HEK293 (cell line): ENCODE measurements at regions not wholly inside any gene's neighbourhood (a gene's known extent, or its start where the extent isn't known, plus 50 kb on each side); places are given as distances from the start of the nearest gene placed in this dataset.
A peak's percentile ranks its signal among the peaks of the same experiment; 100 is the strongest.

Experiments used
- CTCF ChIA-PET: fragments of 350-600 bp; formaldehyde crosslinking; extraction: SDS; loops from one replicate; lab custom pipeline; 2021; ENCODE audit warnings: antibody characterized with exemption; lab: Yijun Ruan, JAX
- POLR2A ChIA-PET: fragments of 300-600 bp; formaldehyde crosslinking; extraction: SDS; loops from one replicate; lab custom pipeline; 2020; ENCODE audit warnings: antibody characterized with exemption, inconsistent platforms; lab: Yijun Ruan, JAX
- H3K27ac ChIP-seq: fragments of 200-500 bp; sonication (Bioruptor generic); 2 replicates; pipeline ENCODE4 v1.5.1; 2014; ENCODE audit warnings: low read depth, low read length, control low read depth, inconsistent platforms; ENCODE audit errors: extremely low read depth
- H3K36me3 ChIP-seq, 2 experiments: fragments of 200-500 bp in 1 of 2; sonication (Bioruptor generic) in 1 of 2; 1 replicate in 1 of 2; 2 replicates in 1 of 2; pipeline ENCODE4 v1.5.1; 2014 to 2017; ENCODE audit warnings: inconsistent platforms in 2 of 2, low read length in 2 of 2; ENCODE audit not compliant: control insufficient read depth in 2 of 2, insufficient read depth in 1 of 2
- H3K4me1 ChIP-seq: fragments of 200-500 bp; sonication (Bioruptor generic); 2 replicates; pipeline ENCODE4 v1.5.1; 2014; ENCODE audit warnings: mild to moderate bottlenecking, low read length, inconsistent platforms; ENCODE audit not compliant: control insufficient read depth, insufficient read depth
- H3K4me3 ChIP-seq: 2 replicates; pipeline ENCODE4 v1.5.1; 2011; ENCODE audit warnings: low read depth, mild to moderate bottlenecking, control low read depth, low read length, moderate library complexity
- H3K9me3 ChIP-seq: fragments of 200-500 bp; sonication (Bioruptor generic); 2 replicates; pipeline ENCODE4 v1.5.1; 2014; ENCODE audit warnings: low read depth, low read length, inconsistent platforms; ENCODE audit not compliant: control insufficient read depth, insufficient read depth
- ATF2 ChIP-seq: fragments of 450-650 bp; formaldehyde crosslinking; IDR thresholded peaks from 2 replicates; pipeline ENCODE4 v1.5.1; 2016; ENCODE audit warnings: missing biosample characterization, missing genetic modification characterization, low read depth
- HOXD13 ChIP-seq: sonication (generic); formaldehyde crosslinking; IDR thresholded peaks from 2 replicates; pipeline ENCODE4 v1.8.0; 2022; ENCODE audit warnings: missing genetic modification reagents, borderline replicate concordance
- SP7 ChIP-seq: fragments of 450-650 bp; formaldehyde crosslinking; IDR thresholded peaks from 2 replicates; pipeline ENCODE4 v1.5.1; 2016; ENCODE audit warnings: missing biosample characterization, missing genetic modification characterization
- TRIM28 ChIP-seq: IDR thresholded peaks from 2 replicates; pipeline ENCODE4 v1.6.1; 2011; ENCODE audit warnings: low read length, control low read depth, borderline replicate concordance
- ZBTB17 ChIP-seq: fragments of 450-650 bp; formaldehyde crosslinking; IDR thresholded peaks from 2 replicates; pipeline ENCODE4 v1.5.1; 2016; ENCODE audit warnings: missing biosample characterization, missing genetic modification characterization
- ZBTB48 ChIP-seq: fragments of 450-650 bp; formaldehyde crosslinking; IDR thresholded peaks from 2 replicates; pipeline ENCODE4 v1.5.1; 2016; ENCODE audit warnings: missing biosample characterization, missing genetic modification characterization
- ZFP3 ChIP-seq: fragments of 450-650 bp; formaldehyde crosslinking; IDR thresholded peaks from 2 replicates; pipeline ENCODE4 v1.5.1; 2016; ENCODE audit warnings: low read depth, missing biosample characterization, missing genetic modification characterization
- ZNF274 ChIP-seq, 2 experiments: fragments of 200-500 bp in 1 of 2; fragments of 450-650 bp in 1 of 2; sonication (Bioruptor generic) in 1 of 2; formaldehyde crosslinking in 1 of 2; IDR thresholded peaks; 2 replicates each; pipeline versions ENCODE4 v1.5.1 to v1.6.1; 2014 to 2016; ENCODE audit warnings: borderline replicate concordance in 1 of 2, inconsistent platforms in 1 of 2, low read length in 1 of 2, missing biosample characterization in 1 of 2, missing genetic modification characterization in 1 of 2
- ZNF501 ChIP-seq: fragments of 450-650 bp; formaldehyde crosslinking; IDR thresholded peaks from 2 replicates; pipeline ENCODE4 v1.5.1; 2016; ENCODE audit warnings: missing biosample characterization, missing genetic modification characterization
- ZNF561 ChIP-seq: fragments of 450-650 bp; IDR thresholded peaks from 2 replicates; pipeline ENCODE4 v1.5.1; 2018; ENCODE audit warnings: missing biosample characterization, missing genetic modification characterization, borderline replicate concordance
- ZNF621 ChIP-seq: fragments of 450-650 bp; formaldehyde crosslinking; IDR thresholded peaks from 2 replicates; pipeline ENCODE4 v1.5.1; 2017; ENCODE audit warnings: missing biosample characterization, missing genetic modification characterization
- ZNF624 ChIP-seq: fragments of 450-650 bp; formaldehyde crosslinking; IDR thresholded peaks from 2 replicates; pipeline ENCODE4 v1.5.1; 2017; ENCODE audit warnings: missing biosample characterization, missing genetic modification characterization
- ZNF639 ChIP-seq: fragments of 450-650 bp; formaldehyde crosslinking; IDR thresholded peaks from 2 replicates; pipeline ENCODE4 v1.5.1; 2016; ENCODE audit warnings: missing biosample characterization, missing genetic modification characterization
- ZNF747 ChIP-seq: fragments of 450-650 bp; formaldehyde crosslinking; IDR thresholded peaks from 2 replicates; pipeline ENCODE4 v1.5.1; 2016; ENCODE audit warnings: missing biosample characterization, missing genetic modification characterization
- TF ChIP-seq, protein P1 (sequence below): fragments of 450-650 bp; formaldehyde crosslinking; IDR thresholded peaks from 2 replicates; pipeline ENCODE4 v1.5.1; 2016; ENCODE audit warnings: missing biosample characterization, missing genetic modification characterization
- TF ChIP-seq, protein P2 (sequence below): fragments of 450-650 bp; formaldehyde crosslinking; IDR thresholded peaks from 2 replicates; pipeline ENCODE4 v1.5.1; 2016; ENCODE audit warnings: missing biosample characterization, missing genetic modification characterization

DNA sequence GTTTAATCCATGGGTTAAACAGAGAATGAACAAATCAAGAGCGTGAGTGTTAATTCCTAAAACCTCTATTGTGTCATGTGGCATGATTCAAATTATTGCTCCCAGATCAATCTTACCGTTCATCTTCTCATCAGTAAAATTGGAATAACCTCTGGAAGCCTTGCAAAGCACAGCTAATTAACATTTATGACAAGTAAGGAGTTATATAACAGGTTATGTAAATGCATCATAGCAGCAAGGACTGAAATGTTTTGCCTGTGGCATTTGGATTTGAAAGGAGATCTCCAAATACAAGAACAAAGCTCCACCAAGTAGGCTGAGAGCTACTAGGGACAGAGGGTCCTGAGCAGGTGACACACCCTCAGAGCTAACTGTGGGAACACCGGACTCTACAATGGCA is 502.9 kb upstream of the CELF2 start:
- TF ChIP-seq ZFP3 (tag by site-specific recombination) (no peak), HOXD13 (CRISPR knock-in tag) (no peak), ZNF624 (tag by site-specific recombination) (no peak), ZBTB17 (tag by site-specific recombination) (no peak), ZNF747 (no peak), ZNF561 (tag by site-specific recombination) (no peak), ZNF639 (tag by site-specific recombination) (no peak), ZNF621 (tag by site-specific recombination) (no peak)
- Histone ChIP-seq H3K9me3 (no peaks in the 10 kb centered on the region), H3K4me1 (peaks cover 3% of the 10 kb centered on the region; the same call in 1 of the 2 replicates), H3K4me3 (no peak overlapping the region), H3K27ac (no peak overlapping the region), H3K36me3 (no peaks in the 10 kb centered on the region)
- CTCF ChIA-PET: no interaction called here
- POLR2A ChIA-PET: no interaction called here

GRCh38 chr10:10515479-10516204 is 502.0 kb upstream of the CELF2 start:
- H3K9me3 ChIP-seq: no peaks in the 10 kb centered on the region
- H3K4me3 ChIP-seq: no peak overlapping the region
- TF ChIP-seq ATF2 (tag by site-specific recombination) (peak; percentile 70; the same call in 1 of the 2 replicates), ZBTB48 (tag by site-specific recombination) (no peak), SP7 (tag by site-specific recombination) (peak; percentile 26; the same call in 1 of the 2 replicates), ZNF274 (IDR thresholded peaks at IDR 0.05; ENCODE audit: low read length) (no peak), ZNF274 (tag by site-specific recombination; IDR thresholded peaks at IDR 0.05; ENCODE audit: borderline replicate concordance) (no peak), TRIM28 (peak; percentile 64; the same call in 1 of the 2 replicates)
- TF ChIP-seq, protein P1, sequence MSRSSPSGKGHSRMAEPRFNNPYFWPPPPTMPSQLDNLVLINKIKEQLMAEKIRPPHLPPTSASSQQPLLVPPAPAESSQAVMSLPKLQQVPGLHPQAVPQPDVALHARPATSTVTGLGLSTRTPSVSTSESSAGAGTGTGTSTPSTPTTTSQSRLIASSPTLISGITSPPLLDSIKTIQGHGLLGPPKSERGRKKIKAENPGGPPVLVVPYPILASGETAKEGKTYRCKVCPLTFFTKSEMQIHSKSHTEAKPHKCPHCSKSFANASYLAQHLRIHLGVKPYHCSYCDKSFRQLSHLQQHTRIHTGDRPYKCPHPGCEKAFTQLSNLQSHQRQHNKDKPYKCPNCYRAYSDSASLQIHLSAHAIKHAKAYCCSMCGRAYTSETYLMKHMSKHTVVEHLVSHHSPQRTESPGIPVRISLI (tag by site-specific recombination): peak; percentile 34; the same call in 1 of the 2 replicates
- POLR2A ChIA-PET: no interaction called here
- CTCF ChIA-PET: interaction anchor here (0.6 to 0.7 kb wide), 2 partner anchors 519 to 1266 kb away, joined by 3 read pairs; no protein-coding TSS in a partner anchor
- peaks cover 3% of the 10 kb centered on the region; the same call in 1 of the 2 replicates for H3K4me1 ChIP-seq
- H3K27ac ChIP-seq: no peak overlapping the region
- H3K36me3 ChIP-seq: no peaks in the 10 kb centered on the region

GRCh38 chr10:10516346-10517130 is 501.1 kb upstream of the CELF2 start:
- TF ChIP-seq, protein P2, sequence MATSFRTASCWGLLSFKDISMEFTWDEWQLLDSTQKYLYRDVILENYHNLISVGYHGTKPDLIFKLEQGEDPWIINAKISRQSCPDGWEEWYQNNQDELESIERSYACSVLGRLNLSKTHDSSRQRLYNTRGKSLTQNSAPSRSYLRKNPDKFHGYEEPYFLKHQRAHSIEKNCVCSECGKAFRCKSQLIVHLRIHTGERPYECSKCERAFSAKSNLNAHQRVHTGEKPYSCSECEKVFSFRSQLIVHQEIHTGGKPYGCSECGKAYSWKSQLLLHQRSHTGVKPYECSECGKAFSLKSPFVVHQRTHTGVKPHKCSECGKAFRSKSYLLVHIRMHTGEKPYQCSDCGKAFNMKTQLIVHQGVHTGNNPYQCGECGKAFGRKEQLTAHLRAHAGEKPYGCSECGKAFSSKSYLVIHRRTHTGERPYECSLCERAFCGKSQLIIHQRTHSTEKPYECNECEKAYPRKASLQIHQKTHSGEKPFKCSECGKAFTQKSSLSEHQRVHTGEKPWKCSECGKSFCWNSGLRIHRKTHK: no peak
- 0 out of 2 replicates have a peak, but pooled peaks have one; percentile 38 for TF ChIP-seq ZBTB48 (tag by site-specific recombination)
- no peak for TF ChIP-seq ZNF501 (tag by site-specific recombination)
- ChIA-PET POLR2A (no interaction called here), CTCF (interaction anchor here (0.6 to 0.7 kb wide), 2 partner anchors 518 to 1265 kb away, joined by 3 read pairs; no protein-coding TSS in a partner anchor)
- Histone ChIP-seq H3K4me1 (peaks cover 3% of the 10 kb centered on the region; the same call in 1 of the 2 replicates), H3K4me3 (no peak overlapping the region), H3K27ac (no peak overlapping the region), H3K9me3 (no peaks in the 10 kb centered on the region), H3K36me3 (no peaks in the 10 kb centered on the region)
